ENCODE measurements at regions not wholly inside any gene's neighbourhood (a gene's known extent, or its start where the extent isn't known, plus 50 kb on each side); places are given as distances from the start of the nearest gene placed in this dataset.
"Not testable (repeated sequence)": the region's sequence is repeated elsewhere in the genome, so short reads cannot be mapped to it uniquely, and the experiment has no call there.

- Histone ChIP-seq H3K27me3 (ENCODE audit: insufficient read depth, low read length) (no peaks in the 10 kb centered on the region), H3K36me3 (ENCODE audit: insufficient read depth, low read length) (no peaks in the 10 kb centered on the region), H3K4me1 (ENCODE audit: control insufficient read depth, insufficient read depth, low read length, unreplicated experiment) (no peaks in the 10 kb centered on the region), H3K27ac (ENCODE audit: low read depth, low read length) (no peak overlapping the region), H3K79me2 (ENCODE audit: control insufficient read depth, insufficient read depth, low read length, unreplicated experiment) (no peaks in the 10 kb centered on the region), H2AFZ (ENCODE audit: low read length, unreplicated experiment) (no peak overlapping the region), H3K4me3 (ENCODE audit: low read depth, low read length) (no peak overlapping the region)
Observed at GRCh38 chrX:151042842-151043241, 59.7 kb downstream of the HMGB3 start.

- H3K27ac ChIP-seq (ENCODE audit: low read depth, low read length); H3K79me2 ChIP-seq (ENCODE audit: control insufficient read depth, insufficient read depth, low read length, unreplicated experiment); H3K36me3 ChIP-seq (ENCODE audit: insufficient read depth, low read length); H2AFZ ChIP-seq (ENCODE audit: low read length, unreplicated experiment); H3K4me1 ChIP-seq (ENCODE audit: control insufficient read depth, insufficient read depth, low read length, unreplicated experiment); H3K4me3 ChIP-seq (ENCODE audit: low read depth, low read length); H3K27me3 ChIP-seq (ENCODE audit: insufficient read depth, low read length): not testable (repeated sequence)
Observed at GRCh38 chrX:151066373-151066772, 83.2 kb downstream of the HMGB3 start.

- no peaks in the 10 kb centered on the region for H3K27me3 ChIP-seq (ENCODE audit: insufficient read depth, low read length)
- no peaks in the 10 kb centered on the region for H3K79me2 ChIP-seq (ENCODE audit: control insufficient read depth, insufficient read depth, low read length, unreplicated experiment)
- H3K4me1 ChIP-seq (ENCODE audit: control insufficient read depth, insufficient read depth, low read length, unreplicated experiment): no peaks in the 10 kb centered on the region
- no peak overlapping the region for H3K4me3 ChIP-seq (ENCODE audit: low read depth, low read length)
- no peak overlapping the region for H3K27ac ChIP-seq (ENCODE audit: low read depth, low read length)
- H2AFZ ChIP-seq (ENCODE audit: low read length, unreplicated experiment): no peak overlapping the region
- no peaks in the 10 kb centered on the region for H3K36me3 ChIP-seq (ENCODE audit: insufficient read depth, low read length)
Observed at GRCh38 chrX:151073767-151074166, 90.6 kb downstream of the HMGB3 start.

DNA sequence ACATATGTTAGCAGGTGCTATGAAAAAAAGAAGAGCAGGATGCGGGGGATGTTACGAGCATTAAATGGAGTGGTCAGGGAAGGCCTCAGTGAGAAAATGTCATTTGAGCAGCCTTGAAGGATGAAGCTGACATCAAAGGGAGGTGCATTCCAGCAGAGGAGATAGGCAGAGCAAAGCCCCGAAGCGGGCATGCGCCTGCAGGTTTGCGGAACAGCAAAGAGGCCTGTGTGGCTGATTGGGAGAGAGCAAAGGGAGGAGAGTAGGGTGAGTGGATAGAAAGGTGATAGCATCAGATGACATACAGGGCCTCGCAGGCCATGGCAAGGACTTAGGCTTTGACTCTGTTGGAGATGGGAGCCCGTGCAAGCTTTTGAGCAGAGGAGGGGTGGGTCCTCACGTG is 95.4 kb upstream of the GPR50 start:
- no peaks in the 10 kb centered on the region for H3K79me2 ChIP-seq (ENCODE audit: control insufficient read depth, insufficient read depth, low read length, unreplicated experiment)
- no peak overlapping the region for H3K4me3 ChIP-seq (ENCODE audit: low read depth, low read length)
- no peak overlapping the region for H3K27ac ChIP-seq (ENCODE audit: low read depth, low read length)
- H3K36me3 ChIP-seq (ENCODE audit: insufficient read depth, low read length): no peaks in the 10 kb centered on the region
- no peak overlapping the region for H2AFZ ChIP-seq (ENCODE audit: low read length, unreplicated experiment)
- H3K4me1 ChIP-seq (ENCODE audit: control insufficient read depth, insufficient read depth, low read length, unreplicated experiment): no peaks in the 10 kb centered on the region
- no peaks in the 10 kb centered on the region for H3K27me3 ChIP-seq (ENCODE audit: insufficient read depth, low read length)

GRCh38 chrX:151082077-151082948 is 94.1 kb upstream of the GPR50 start:
- H3K27ac ChIP-seq (ENCODE audit: low read depth, low read length): no peak overlapping the region
- H3K36me3 ChIP-seq (ENCODE audit: insufficient read depth, low read length): no peaks in the 10 kb centered on the region
- no peak overlapping the region for H2AFZ ChIP-seq (ENCODE audit: low read length, unreplicated experiment)
- H3K4me3 ChIP-seq (ENCODE audit: low read depth, low read length): peak overlapping the region; percentile 53
- H3K27me3 ChIP-seq (ENCODE audit: insufficient read depth, low read length): peaks cover 8% of the 10 kb centered on the region; the same call in 1 of the 2 replicates
- no peaks in the 10 kb centered on the region for H3K79me2 ChIP-seq (ENCODE audit: control insufficient read depth, insufficient read depth, low read length, unreplicated experiment)
- no peaks in the 10 kb centered on the region for H3K4me1 ChIP-seq (ENCODE audit: control insufficient read depth, insufficient read depth, low read length, unreplicated experiment)

GRCh38 chrX:151084454-151084853 is 91.9 kb upstream of the GPR50 start:
- no peak overlapping the region for H2AFZ ChIP-seq (ENCODE audit: low read length, unreplicated experiment)
- H3K4me3 ChIP-seq (ENCODE audit: low read depth, low read length): no peak overlapping the region
- H3K4me1 ChIP-seq (ENCODE audit: control insufficient read depth, insufficient read depth, low read length, unreplicated experiment): no peaks in the 10 kb centered on the region
- peaks cover 14% of the 10 kb centered on the region; the same call in 1 of the 2 replicates for H3K27me3 ChIP-seq (ENCODE audit: insufficient read depth, low read length)
- H3K27ac ChIP-seq (ENCODE audit: low read depth, low read length): no peak overlapping the region
- H3K79me2 ChIP-seq (ENCODE audit: control insufficient read depth, insufficient read depth, low read length, unreplicated experiment): no peaks in the 10 kb centered on the region
- H3K36me3 ChIP-seq (ENCODE audit: insufficient read depth, low read length): no peaks in the 10 kb centered on the region

- H3K4me3 ChIP-seq (ENCODE audit: low read depth, low read length): no peak overlapping the region
- peaks cover 14% of the 10 kb centered on the region; the same call in 1 of the 2 replicates for H3K27me3 ChIP-seq (ENCODE audit: insufficient read depth, low read length)
Observed at GRCh38 chrX:151085207-151085606, 91.2 kb upstream of the GPR50 start.

GRCh38 chrX:151088221-151088620 is 88.2 kb upstream of the GPR50 start:
- Histone ChIP-seq H3K4me3 (ENCODE audit: low read depth, low read length) (no peak overlapping the region), H3K4me1 (ENCODE audit: control insufficient read depth, insufficient read depth, low read length, unreplicated experiment) (no peaks in the 10 kb centered on the region), H3K79me2 (ENCODE audit: control insufficient read depth, insufficient read depth, low read length, unreplicated experiment) (no peaks in the 10 kb centered on the region), H3K27ac (ENCODE audit: low read depth, low read length) (no peak overlapping the region), H3K27me3 (ENCODE audit: insufficient read depth, low read length) (peaks cover 14% of the 10 kb centered on the region; the same call in 1 of the 2 replicates), H2AFZ (ENCODE audit: low read length, unreplicated experiment) (no peak overlapping the region), H3K36me3 (ENCODE audit: insufficient read depth, low read length) (no peaks in the 10 kb centered on the region)

More at GRCh38 chrX:151085207-151085606, 91.2 kb upstream of the GPR50 start:
- H3K79me2 ChIP-seq (ENCODE audit: control insufficient read depth, insufficient read depth, low read length, unreplicated experiment): no peaks in the 10 kb centered on the region
- no peaks in the 10 kb centered on the region for H3K36me3 ChIP-seq (ENCODE audit: insufficient read depth, low read length)
- no peaks in the 10 kb centered on the region for H3K4me1 ChIP-seq (ENCODE audit: control insufficient read depth, insufficient read depth, low read length, unreplicated experiment)
- H2AFZ ChIP-seq (ENCODE audit: low read length, unreplicated experiment): no peak overlapping the region
- no peak overlapping the region for H3K27ac ChIP-seq (ENCODE audit: low read depth, low read length)

GRCh38 chrX:151099001-151099400 is 77.4 kb upstream of the GPR50 start:
- no peaks in the 10 kb centered on the region for H3K36me3 ChIP-seq (ENCODE audit: insufficient read depth, low read length)
- no peak overlapping the region for H3K4me3 ChIP-seq (ENCODE audit: low read depth, low read length)
- H3K27ac ChIP-seq (ENCODE audit: low read depth, low read length): no peak overlapping the region
- no peaks in the 10 kb centered on the region for H3K27me3 ChIP-seq (ENCODE audit: insufficient read depth, low read length)
- no peaks in the 10 kb centered on the region for H3K4me1 ChIP-seq (ENCODE audit: control insufficient read depth, insufficient read depth, low read length, unreplicated experiment)
- no peaks in the 10 kb centered on the region for H3K79me2 ChIP-seq (ENCODE audit: control insufficient read depth, insufficient read depth, low read length, unreplicated experiment)
- H2AFZ ChIP-seq (ENCODE audit: low read length, unreplicated experiment): no peak overlapping the region

GRCh38 chrX:151100799-151101198 is 75.6 kb upstream of the GPR50 start:
- H3K4me3 ChIP-seq (ENCODE audit: low read depth, low read length): no peak overlapping the region

GRCh38 chrX:151113200-151113599 is 63.2 kb upstream of the GPR50 start:
- H3K4me3 ChIP-seq (ENCODE audit: low read depth, low read length); H2AFZ ChIP-seq (ENCODE audit: low read length, unreplicated experiment); H3K27ac ChIP-seq (ENCODE audit: low read depth, low read length); H3K79me2 ChIP-seq (ENCODE audit: control insufficient read depth, insufficient read depth, low read length, unreplicated experiment); H3K27me3 ChIP-seq (ENCODE audit: insufficient read depth, low read length); H3K36me3 ChIP-seq (ENCODE audit: insufficient read depth, low read length); H3K4me1 ChIP-seq (ENCODE audit: control insufficient read depth, insufficient read depth, low read length, unreplicated experiment): not testable (repeated sequence)

More at GRCh38 chrX:151100799-151101198, 75.6 kb upstream of the GPR50 start:
- no peaks in the 10 kb centered on the region for H3K79me2 ChIP-seq (ENCODE audit: control insufficient read depth, insufficient read depth, low read length, unreplicated experiment)
- H3K36me3 ChIP-seq (ENCODE audit: insufficient read depth, low read length): no peaks in the 10 kb centered on the region
- H3K4me1 ChIP-seq (ENCODE audit: control insufficient read depth, insufficient read depth, low read length, unreplicated experiment): no peaks in the 10 kb centered on the region
- H3K27me3 ChIP-seq (ENCODE audit: insufficient read depth, low read length): no peaks in the 10 kb centered on the region
- no peak overlapping the region for H2AFZ ChIP-seq (ENCODE audit: low read length, unreplicated experiment)
- no peak overlapping the region for H3K27ac ChIP-seq (ENCODE audit: low read depth, low read length)

Data from ACC112 (cell line).